Duodenal mucosa (tissue), 2 donors: ENCODE measurements at regions not wholly inside any gene's neighbourhood (a gene's known extent, or its start where the extent isn't known, plus 50 kb on each side); places are given as distances from the start of the nearest gene placed in this dataset.
"Not testable (repeated sequence)": the region's sequence is repeated elsewhere in the genome, so short reads cannot be mapped to it uniquely, and the experiment has no call there.

Experiments
- H3K27ac ChIP-seq: one replicate; pipeline ENCODE4 v1.7.0; 2013; ENCODE audit warnings: low read depth, low read length
- H3K27me3 ChIP-seq, 2 donors: one replicate each; pipeline ENCODE4 v1.7.0; 2013; ENCODE audit warnings: low read length in 2 of 2, control low read depth in 1 of 2; ENCODE audit not compliant: insufficient read depth in 2 of 2, control insufficient read depth in 1 of 2
- H3K36me3 ChIP-seq, 2 donors: one replicate each; pipeline ENCODE4 v1.7.0; 2013; ENCODE audit warnings: low read length in 2 of 2, control low read depth in 1 of 2; ENCODE audit not compliant: insufficient read depth in 2 of 2, control insufficient read depth in 1 of 2
- H3K4me1 ChIP-seq, 2 donors: one replicate each; pipeline ENCODE4 v1.7.0; 2013; ENCODE audit warnings: low read length in 2 of 2, control low read depth in 1 of 2; ENCODE audit not compliant: insufficient read depth in 2 of 2, control insufficient read depth in 1 of 2
- H3K4me3 ChIP-seq, 2 donors: one replicate each; pipeline ENCODE4 v1.7.0; 2013; ENCODE audit warnings: low read length in 2 of 2, low read depth in 1 of 2
- H3K9ac ChIP-seq, 2 donors: one replicate each; pipeline ENCODE4 v1.7.0; 2013; ENCODE audit warnings: low read length in 2 of 2, low read depth in 1 of 2
- H3K9me3 ChIP-seq, 2 donors: one replicate each; pipeline ENCODE4 v1.7.0; 2013; ENCODE audit warnings: low read length in 2 of 2, control low read depth in 1 of 2; ENCODE audit not compliant: control insufficient read depth in 1 of 2

GRCh38 chr5:82534986-82535385 lies 256.8 kb upstream of the RPS23 start:
- Histone ChIP-seq H3K9me3 (peaks cover 0 to 1% of the 10 kb centered on the region in 2 donors), H3K36me3 (no peaks in the 10 kb centered on the region), H3K4me3 (no peak overlapping the region), H3K27me3 (no peaks in the 10 kb centered on the region), H3K9ac (no peak overlapping the region), H3K27ac (no peak overlapping the region), H3K4me1 (no peaks in the 10 kb centered on the region)

GRCh38 chr5:82532075-82532474 lies 253.9 kb upstream of the RPS23 start:
- H3K27ac ChIP-seq, H3K9me3 ChIP-seq, H3K4me3 ChIP-seq, H3K4me1 ChIP-seq, H3K36me3 ChIP-seq, H3K27me3 ChIP-seq, H3K9ac ChIP-seq: not testable (repeated sequence)

GRCh38 chr5:82526540-82526939 lies 248.4 kb upstream of the RPS23 start:
- Histone ChIP-seq H3K9me3 (peaks cover 0 to 1% of the 10 kb centered on the region in 2 donors), H3K27ac (no peak overlapping the region), H3K4me1 (no peaks in the 10 kb centered on the region), H3K27me3 (no peaks in the 10 kb centered on the region), H3K36me3 (no peaks in the 10 kb centered on the region), H3K4me3 (no peak overlapping the region), H3K9ac (no peak overlapping the region)

GRCh38 chr5:82525626-82526025 lies 247.5 kb upstream of the RPS23 start:
- H3K4me1 ChIP-seq = no peaks in the 10 kb centered on the region
- peaks cover 0 to 1% of the 10 kb centered on the region in 2 donors for H3K9me3 ChIP-seq
- H3K36me3 ChIP-seq = no peaks in the 10 kb centered on the region
- no peak overlapping the region for H3K4me3 ChIP-seq
- no peak overlapping the region for H3K27ac ChIP-seq
- no peak overlapping the region for H3K9ac ChIP-seq
- H3K27me3 ChIP-seq = no peaks in the 10 kb centered on the region

- H3K27me3 ChIP-seq = no peaks in the 10 kb centered on the region
- H3K9ac ChIP-seq = no peak overlapping the region
- H3K36me3 ChIP-seq = no peaks in the 10 kb centered on the region
- H3K9me3 ChIP-seq = no peaks in the 10 kb centered on the region
- no peak overlapping the region for H3K4me3 ChIP-seq
- H3K27ac ChIP-seq = no peak overlapping the region
- H3K4me1 ChIP-seq = peaks cover 0 to 4% of the 10 kb centered on the region in 2 donors
Measured at GRCh38 chr5:82523633-82524032, 245.5 kb upstream of the RPS23 start.

GRCh38 chr5:82522897-82523296 lies 244.7 kb upstream of the RPS23 start:
- Histone ChIP-seq H3K9ac (no peak overlapping the region), H3K27me3 (no peaks in the 10 kb centered on the region), H3K4me1 (peaks cover 0 to 4% of the 10 kb centered on the region in 2 donors), H3K9me3 (peaks cover 0 to 2% of the 10 kb centered on the region in 2 donors), H3K4me3 (no peak overlapping the region), H3K27ac (no peak overlapping the region), H3K36me3 (no peaks in the 10 kb centered on the region)

- Histone ChIP-seq H3K36me3 (no peaks in the 10 kb centered on the region), H3K4me3 (no peak overlapping the region), H3K9ac (no peak overlapping the region), H3K4me1 (peaks cover 0 to 4% of the 10 kb centered on the region in 2 donors), H3K27me3 (no peaks in the 10 kb centered on the region), H3K27ac (no peak overlapping the region), H3K9me3 (peaks cover 0 to 2% of the 10 kb centered on the region in 2 donors)
Measured at GRCh38 chr5:82521431-82522051, 243.4 kb upstream of the RPS23 start.

- H3K9me3 ChIP-seq = peaks cover 0 to 2% of the 10 kb centered on the region in 2 donors
- H3K36me3 ChIP-seq = no peaks in the 10 kb centered on the region
- H3K27ac ChIP-seq = no peak overlapping the region
- peaks cover 0 to 4% of the 10 kb centered on the region in 2 donors for H3K4me1 ChIP-seq
- no peak overlapping the region for H3K9ac ChIP-seq
- H3K4me3 ChIP-seq = no peak overlapping the region
- H3K27me3 ChIP-seq = no peaks in the 10 kb centered on the region
Measured at GRCh38 chr5:82519558-82519957, 241.4 kb upstream of the RPS23 start.

DNA sequence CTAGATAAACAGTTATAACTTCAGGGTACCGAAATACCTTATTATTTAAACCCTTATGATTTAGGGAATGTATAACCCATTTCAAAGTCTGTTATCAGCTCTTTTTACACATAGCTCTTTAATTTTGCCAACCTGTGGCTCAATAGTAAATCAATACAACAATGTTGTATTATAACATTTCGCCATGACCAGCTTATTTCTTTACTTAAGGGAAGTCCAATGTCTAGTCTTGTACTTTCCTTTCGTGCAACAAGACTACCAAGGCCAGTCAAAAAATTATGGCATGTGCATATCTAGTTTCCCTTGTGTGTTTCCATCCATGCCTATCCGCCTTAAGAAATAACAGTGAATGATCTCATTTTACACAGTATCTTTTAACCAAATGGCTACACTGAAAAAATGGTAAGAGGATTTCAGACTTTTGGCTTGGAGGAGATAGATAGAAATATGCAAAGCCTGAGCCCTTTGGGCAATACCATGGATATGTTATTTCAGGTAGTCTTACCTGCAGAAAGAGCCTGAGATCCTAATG lies 239.5 kb upstream of the RPS23 start:
- no peak overlapping the region for H3K27ac ChIP-seq
- peaks cover 0 to 4% of the 10 kb centered on the region in 2 donors for H3K4me1 ChIP-seq
- no peak overlapping the region for H3K9ac ChIP-seq
- H3K27me3 ChIP-seq = no peaks in the 10 kb centered on the region
- no peak overlapping the region for H3K4me3 ChIP-seq
- H3K9me3 ChIP-seq = peaks cover 0 to 2% of the 10 kb centered on the region in 2 donors
- no peaks in the 10 kb centered on the region for H3K36me3 ChIP-seq

- peaks cover 0 to 2% of the 10 kb centered on the region in 2 donors for H3K9me3 ChIP-seq
Measured at GRCh38 chr5:82513738-82514137, 235.6 kb upstream of the RPS23 start.

More at GRCh38 chr5:82513738-82514137, 235.6 kb upstream of the RPS23 start:
- Histone ChIP-seq H3K27me3 (no peaks in the 10 kb centered on the region), H3K4me1 (no peaks in the 10 kb centered on the region), H3K4me3 (no peak overlapping the region), H3K9ac (no peak overlapping the region), H3K27ac (no peak overlapping the region), H3K36me3 (no peaks in the 10 kb centered on the region)
